Upper lobe of left lung (tissue), 4 donors: ENCODE measurements at regions not wholly inside any gene's neighbourhood (a gene's known extent, or its start where the extent isn't known, plus 50 kb on each side); places are given as distances from the start of the nearest gene placed in this dataset.

Source experiments
- CTCF ChIP-seq, 6 experiments: fragments of 450-650 bp in 4 of 6; fragments of 200-600 bp in 2 of 6; sonication (generic) in 2 of 6; IDR thresholded peaks; one replicate each; pipeline ENCODE4 v1.5.1; 2016 to 2019; ENCODE audit warnings: antibody characterized with exemption in 6 of 6
- EP300 ChIP-seq, 4 donors: sonication (generic); formaldehyde crosslinking; IDR thresholded peaks; one replicate each; pipeline ENCODE4 v1.5.1; 2017; ENCODE audit warnings: antibody characterized with exemption in 4 of 4, control low read depth in 2 of 4
- POLR2A ChIP-seq, 4 donors: fragments of 450-650 bp; IDR thresholded peaks; one replicate each; pipeline ENCODE4 v1.5.1; 2016 to 2017; ENCODE audit warnings: antibody characterized with exemption in 4 of 4, mild to moderate bottlenecking in 2 of 4
- POLR2AphosphoS5 ChIP-seq, 2 donors: sonication (generic); formaldehyde crosslinking; IDR thresholded peaks; one replicate each; pipeline ENCODE4 v1.5.1; 2017; ENCODE audit warnings: antibody characterized with exemption in 2 of 2

GRCh38 chr15:45762726-45763125 is 127.9 kb downstream of the SQOR start:
- TF ChIP-seq CTCF (IDR thresholded peaks at IDR 0.05) (no peak), POLR2A (IDR thresholded peaks at IDR 0.05) (no peak), POLR2AphosphoS5 (IDR thresholded peaks at IDR 0.05) (no peak), EP300 (IDR thresholded peaks at IDR 0.05) (no peak)
